ENCODE measurements at regions not wholly inside any gene's neighbourhood (a gene's known extent, or its start where the extent isn't known, plus 50 kb on each side); places are given as distances from the start of the nearest gene placed in this dataset.
A peak's percentile ranks its signal among the peaks of the same experiment; 100 is the strongest.
"Not testable (repeated sequence)": the region's sequence is repeated elsewhere in the genome, so short reads cannot be mapped to it uniquely, and the experiment has no call there.

GRCh38 chr1:29683472-29683871, 447.1 kb downstream of the PTPRU start:
- DNase-seq, result no peak
- Histone ChIP-seq H3K27ac (peak overlapping the region; percentile 78), H3K36me3 (no peaks in the 10 kb centered on the region), H3K9me3 (ENCODE audit: severe bottlenecking) (no peaks in the 10 kb centered on the region), H3K27me3 (ENCODE audit: insufficient read depth, low read depth, severe bottlenecking) (no peaks in the 10 kb centered on the region), H3K4me3 (ENCODE audit: low read depth, low read length) (no peak overlapping the region)
- TF ChIP-seq, protein P1, sequence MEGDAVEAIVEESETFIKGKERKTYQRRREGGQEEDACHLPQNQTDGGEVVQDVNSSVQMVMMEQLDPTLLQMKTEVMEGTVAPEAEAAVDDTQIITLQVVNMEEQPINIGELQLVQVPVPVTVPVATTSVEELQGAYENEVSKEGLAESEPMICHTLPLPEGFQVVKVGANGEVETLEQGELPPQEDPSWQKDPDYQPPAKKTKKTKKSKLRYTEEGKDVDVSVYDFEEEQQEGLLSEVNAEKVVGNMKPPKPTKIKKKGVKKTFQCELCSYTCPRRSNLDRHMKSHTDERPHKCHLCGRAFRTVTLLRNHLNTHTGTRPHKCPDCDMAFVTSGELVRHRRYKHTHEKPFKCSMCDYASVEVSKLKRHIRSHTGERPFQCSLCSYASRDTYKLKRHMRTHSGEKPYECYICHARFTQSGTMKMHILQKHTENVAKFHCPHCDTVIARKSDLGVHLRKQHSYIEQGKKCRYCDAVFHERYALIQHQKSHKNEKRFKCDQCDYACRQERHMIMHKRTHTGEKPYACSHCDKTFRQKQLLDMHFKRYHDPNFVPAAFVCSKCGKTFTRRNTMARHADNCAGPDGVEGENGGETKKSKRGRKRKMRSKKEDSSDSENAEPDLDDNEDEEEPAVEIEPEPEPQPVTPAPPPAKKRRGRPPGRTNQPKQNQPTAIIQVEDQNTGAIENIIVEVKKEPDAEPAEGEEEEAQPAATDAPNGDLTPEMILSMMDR (IDR thresholded peaks at IDR 0.05; ENCODE audit: low read depth, low read length), result no peak

- no peak for DNase-seq
- Histone ChIP-seq H3K27ac (peak overlapping the region; percentile 78), H3K9me3 (ENCODE audit: severe bottlenecking) (no peaks in the 10 kb centered on the region), H3K27me3 (ENCODE audit: insufficient read depth, low read depth, severe bottlenecking) (no peaks in the 10 kb centered on the region), H3K4me3 (ENCODE audit: low read depth, low read length) (no peak overlapping the region; the same call in 1 of the 2 replicates), H3K36me3 (no peaks in the 10 kb centered on the region)
- TF ChIP-seq, protein P1 (IDR thresholded peaks at IDR 0.05; ENCODE audit: low read depth, low read length), result no peak
Measured at GRCh38 chr1:29682919-29683295, 446.6 kb downstream of the PTPRU start.

DNA sequence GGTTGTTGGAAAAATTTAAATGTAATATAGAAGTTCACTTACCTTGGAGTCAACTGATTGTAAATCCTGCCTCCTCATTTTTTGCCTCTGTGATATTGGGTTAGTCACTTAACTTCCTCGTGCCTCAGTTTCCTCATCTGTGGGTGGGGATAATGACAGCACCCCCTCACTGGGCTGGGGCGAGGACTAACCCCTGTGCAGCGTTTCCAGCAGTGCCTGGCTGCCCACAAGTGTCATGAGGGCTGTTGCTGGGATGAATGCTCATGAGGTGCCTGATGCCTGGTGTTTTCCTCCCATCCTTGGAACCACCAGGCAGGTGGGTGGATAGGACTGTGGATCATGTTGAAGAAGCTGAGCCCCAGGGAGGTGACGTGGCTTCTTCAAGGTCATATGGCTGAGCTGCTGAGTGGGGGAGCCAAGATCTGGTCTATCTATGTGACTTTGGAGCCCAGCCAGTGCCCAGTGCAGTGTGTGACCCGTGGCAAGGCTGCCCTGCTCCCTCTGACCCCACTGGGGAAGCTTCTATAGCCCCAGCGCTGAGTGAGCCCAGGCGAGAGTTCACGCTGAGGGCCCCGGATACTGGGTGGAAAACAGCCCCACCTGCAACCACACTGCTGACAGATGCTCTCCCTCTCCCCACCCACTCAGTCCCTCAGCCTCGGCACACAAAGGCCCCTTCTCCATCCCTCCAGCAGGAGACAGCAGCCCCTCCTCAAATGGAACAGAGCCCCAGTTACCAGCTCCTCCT, 446.0 kb downstream of the PTPRU start:
- Histone ChIP-seq H3K27me3 (ENCODE audit: insufficient read depth, low read depth, severe bottlenecking) (no peaks in the 10 kb centered on the region), H3K4me3 (ENCODE audit: low read depth, low read length) (no peak overlapping the region), H3K36me3 (no peaks in the 10 kb centered on the region), H3K9me3 (ENCODE audit: severe bottlenecking) (no peaks in the 10 kb centered on the region), H3K27ac (peak overlapping the region; percentile 78)
- TF ChIP-seq, protein P1 (IDR thresholded peaks at IDR 0.05; ENCODE audit: low read depth, low read length), result peak; percentile 27; the same call in 1 of the 2 replicates
- DNase-seq, result peak; percentile 77

GRCh38 chr1:29681416-29681815, 445.1 kb downstream of the PTPRU start:
- not testable (repeated sequence) for H3K27ac ChIP-seq; H3K9me3 ChIP-seq (ENCODE audit: severe bottlenecking); H3K27me3 ChIP-seq (ENCODE audit: insufficient read depth, low read depth, severe bottlenecking); H3K36me3 ChIP-seq; DNase-seq; H3K4me3 ChIP-seq (ENCODE audit: low read depth, low read length)

DNA sequence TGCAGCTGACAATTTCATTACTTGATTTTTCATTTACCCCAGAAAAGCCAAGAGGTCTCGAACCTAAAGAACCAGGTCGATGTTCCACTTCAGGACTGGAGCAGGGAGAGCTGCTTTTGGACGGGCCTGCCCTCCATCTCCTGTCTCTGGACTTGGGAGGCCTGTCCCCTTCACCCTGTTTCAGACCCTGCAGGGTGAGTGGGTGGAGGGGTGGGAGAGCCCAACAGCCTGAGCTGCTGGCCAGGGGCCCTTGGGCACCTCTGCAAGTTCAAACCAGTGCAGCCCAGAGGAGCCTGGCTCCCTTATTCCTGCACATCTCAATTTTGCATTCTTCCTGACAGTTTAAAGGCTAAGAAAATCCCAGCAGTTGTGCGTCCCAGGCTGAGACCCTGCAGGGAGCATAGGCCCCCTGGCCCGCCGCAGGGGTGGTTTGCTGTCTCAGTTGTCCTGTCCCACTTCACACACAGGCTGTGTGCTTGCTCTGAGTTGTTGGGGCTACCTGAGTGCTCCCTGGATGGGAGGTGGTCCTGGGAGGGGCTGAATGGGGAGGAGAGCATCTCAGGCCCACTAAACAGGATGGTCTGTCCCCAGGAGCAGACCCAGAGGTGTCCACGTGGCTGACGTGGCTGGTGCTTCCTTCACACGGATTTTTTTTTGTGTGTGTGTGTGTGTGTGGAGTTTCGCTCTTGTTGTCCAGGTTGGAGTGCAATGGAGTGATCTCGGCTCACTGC, 443.7 kb downstream of the PTPRU start:
- Histone ChIP-seq H3K27me3 (ENCODE audit: insufficient read depth, low read depth, severe bottlenecking) (no peaks in the 10 kb centered on the region), H3K36me3 (no peaks in the 10 kb centered on the region), H3K27ac (no peak overlapping the region), H3K4me3 (ENCODE audit: low read depth, low read length) (no peak overlapping the region), H3K9me3 (ENCODE audit: severe bottlenecking) (no peaks in the 10 kb centered on the region)
- DNase-seq, result no peak
- TF ChIP-seq, protein P1 (IDR thresholded peaks at IDR 0.05; ENCODE audit: low read depth, low read length), result no peak

GRCh38 chr1:29679316-29679715, 443.0 kb downstream of the PTPRU start:
- no peaks in the 10 kb centered on the region for H3K27me3 ChIP-seq (ENCODE audit: insufficient read depth, low read depth, severe bottlenecking)
- H3K36me3 ChIP-seq, result no peaks in the 10 kb centered on the region
- no peak overlapping the region for H3K27ac ChIP-seq
- TF ChIP-seq, protein P1 (IDR thresholded peaks at IDR 0.05; ENCODE audit: low read depth, low read length), result no peak
- no peak overlapping the region for H3K4me3 ChIP-seq (ENCODE audit: low read depth, low read length)
- no peak for DNase-seq
- no peaks in the 10 kb centered on the region for H3K9me3 ChIP-seq (ENCODE audit: severe bottlenecking)
